ENCODE measurements at regions not wholly inside any gene's neighbourhood (a gene's known extent, or its start where the extent isn't known, plus 50 kb on each side); places are given as distances from the start of the nearest gene placed in this dataset.

- no peak for DNase-seq
Observed at GRCh38 chr6:19478273-19478672, 358.9 kb upstream of the ID4 start.

GRCh38 chr6:19478992-19479391 is 358.2 kb upstream of the ID4 start:
- DNase-seq = no peak

- no peak for DNase-seq
Observed at GRCh38 chr6:19479551-19479950, 357.6 kb upstream of the ID4 start.

- DNase-seq = no peak
Observed at GRCh38 chr6:19492636-19493405, 344.3 kb upstream of the ID4 start.

GRCh38 chr6:19501737-19502245 is 335.4 kb upstream of the ID4 start:
- DNase-seq = no peak

- no peak for DNase-seq
Observed at GRCh38 chr6:19502301-19502700, 334.9 kb upstream of the ID4 start.

- DNase-seq = no peak
Observed at GRCh38 chr6:19515939-19516338, 321.2 kb upstream of the ID4 start.

GRCh38 chr6:19519941-19520340 is 317.2 kb upstream of the ID4 start:
- DNase-seq = no peak

GRCh38 chr6:19524366-19525186 is 312.6 kb upstream of the ID4 start:
- DNase-seq = no peak

- DNase-seq = no peak
Observed at GRCh38 chr6:19525673-19526072, 311.5 kb upstream of the ID4 start.

GRCh38 chr6:19530188-19530587 is 307.0 kb upstream of the ID4 start:
- DNase-seq = no peak

- no peak for DNase-seq
Observed at GRCh38 chr6:19535351-19535750, 301.8 kb upstream of the ID4 start.

GRCh38 chr6:19536838-19537237 is 300.3 kb upstream of the ID4 start:
- no peak for DNase-seq

- DNase-seq = no peak
Observed at GRCh38 chr6:19538096-19538495, 299.1 kb upstream of the ID4 start.

- no peak for DNase-seq
Observed at GRCh38 chr6:19547507-19547906, 289.7 kb upstream of the ID4 start.

GRCh38 chr6:19549109-19549508 is 288.1 kb upstream of the ID4 start:
- DNase-seq = no peak

GRCh38 chr6:19550380-19550779 is 286.8 kb upstream of the ID4 start:
- DNase-seq = no peak

- no peak for DNase-seq
Observed at GRCh38 chr6:19551611-19552010, 285.6 kb upstream of the ID4 start.

GRCh38 chr6:19552076-19552475 is 285.1 kb upstream of the ID4 start:
- DNase-seq = no peak

- no peak for DNase-seq
Observed at GRCh38 chr6:19552588-19552987, 284.6 kb upstream of the ID4 start.

GRCh38 chr6:19554356-19555225 is 282.6 kb upstream of the ID4 start:
- DNase-seq = no peak

- DNase-seq = no peak
Observed at GRCh38 chr6:19557191-19557590, 280.0 kb upstream of the ID4 start.

GRCh38 chr6:19558201-19558600 is 279.0 kb upstream of the ID4 start:
- no peak for DNase-seq
